ENCODE measurements at regions not wholly inside any gene's neighbourhood (a gene's known extent, or its start where the extent isn't known, plus 50 kb on each side); places are given as distances from the start of the nearest gene placed in this dataset.
"Not testable (repeated sequence)": the region's sequence is repeated elsewhere in the genome, so short reads cannot be mapped to it uniquely, and the experiment has no call there.

GRCh38 chr6:4346659-4347333, 211.4 kb upstream of the ECI2 start:
- DNase-seq: no peak

GRCh38 chr6:4345543-4345942, 210.2 kb upstream of the ECI2 start:
- no peak for DNase-seq

- DNase-seq: no peak
Observed at GRCh38 chr6:4344317-4344899, 209.0 kb upstream of the ECI2 start.

- DNase-seq: peak; percentile 32
Observed at GRCh38 chr6:4342407-4343137, 207.2 kb upstream of the ECI2 start.

- DNase-seq: no peak
Observed at GRCh38 chr6:4341078-4341797, 205.9 kb upstream of the ECI2 start.

GRCh38 chr6:4340544-4340943, 205.2 kb upstream of the ECI2 start:
- DNase-seq: no peak

GRCh38 chr6:4338884-4339283, 203.5 kb upstream of the ECI2 start:
- DNase-seq: no peak

- DNase-seq: no peak
Observed at GRCh38 chr6:4336778-4337442, 201.5 kb upstream of the ECI2 start.

- DNase-seq: no peak
Observed at GRCh38 chr6:4336084-4336483, 200.7 kb upstream of the ECI2 start.

GRCh38 chr6:4334158-4334740, 198.9 kb upstream of the ECI2 start:
- not testable (repeated sequence) for DNase-seq

GRCh38 chr6:4327841-4328240, 192.5 kb upstream of the ECI2 start:
- DNase-seq: no peak

- DNase-seq: no peak
Observed at GRCh38 chr6:4324746-4325145, 189.4 kb upstream of the ECI2 start.

- no peak for DNase-seq
Observed at GRCh38 chr6:4323322-4323721, 187.9 kb upstream of the ECI2 start.

GRCh38 chr6:4322846-4323309, 187.5 kb upstream of the ECI2 start:
- DNase-seq: no peak

GRCh38 chr6:4322134-4322845, 186.9 kb upstream of the ECI2 start:
- DNase-seq: no peak

GRCh38 chr6:4320860-4321259, 185.5 kb upstream of the ECI2 start:
- no peak for DNase-seq

GRCh38 chr6:4319981-4320683, 184.8 kb upstream of the ECI2 start:
- DNase-seq: no peak

GRCh38 chr6:4318321-4318720, 182.9 kb upstream of the ECI2 start:
- no peak for DNase-seq

- no peak for DNase-seq
Observed at GRCh38 chr6:4316867-4317400, 181.6 kb upstream of the ECI2 start.

- DNase-seq: no peak
Observed at GRCh38 chr6:4314201-4314707, 178.9 kb upstream of the ECI2 start.
